ENCODE measurements at regions not wholly inside any gene's neighbourhood (a gene's known extent, or its start where the extent isn't known, plus 50 kb on each side); places are given as distances from the start of the nearest gene placed in this dataset.

- ChIA-PET CTCF (no interaction called here), POLR2A (no interaction called here)
- Mint-ChIP-seq H3K4me1 (no peaks in the 10 kb centered on the region), H3K9me3 (ENCODE audit: insufficient read depth) (no peaks in the 10 kb centered on the region), H3K4me3 (no peak overlapping the region), H3K27me3 (peaks cover 15% of the 10 kb centered on the region), H3K27ac (no peak overlapping the region)
- ATAC-seq (ENCODE audit: low read depth) (no peak), DNase-seq (no peak)
- Histone ChIP-seq H3K36me3 (replicated peaks in 1 of 2; ENCODE audit: control extremely low read depth in 1 of 2, control insufficient read depth in 1 of 2, extremely low read depth in 1 of 2, insufficient read depth in 2 of 2, low read length in 1 of 2) (no peaks in the 10 kb centered on the region), H4K20me1 (ENCODE audit: control insufficient read depth, insufficient read depth, low read length, poor library complexity, severe bottlenecking) (no peaks in the 10 kb centered on the region), H2AFZ (ENCODE audit: insufficient read depth, low read depth, low read length, poor library complexity, severe bottlenecking) (no peak overlapping the region), H3K79me2 (ENCODE audit: control insufficient read depth, insufficient read depth, low read length) (no peaks in the 10 kb centered on the region), H3K27me3 (replicated peaks in 1 of 4; ENCODE audit: control extremely low read depth in 1 of 4, control insufficient read depth in 3 of 4, insufficient read depth in 4 of 4, low read length in 3 of 4) (peaks cover 0 to 8% (median 2%) of the 10 kb centered on the region in 4 experiments), H3K27ac (ENCODE audit: low read length in 2 of 2) (no peak overlapping the region), H3K9me3 (ENCODE audit: control extremely low read depth in 1 of 3, control insufficient read depth in 2 of 3, insufficient read depth in 1 of 3, low read length in 2 of 3) (no peaks in the 10 kb centered on the region), H3K4me2 (replicated peaks; ENCODE audit: low read depth, low read length, poor library complexity, severe bottlenecking) (no peak overlapping the region), H3K4me1 (ENCODE audit: control insufficient read depth in 2 of 2, insufficient read depth in 2 of 2, low read length in 2 of 2) (no peaks in the 10 kb centered on the region), H3K4me3 (ENCODE audit: control extremely low read depth in 1 of 5, extremely low read depth in 1 of 5, insufficient read depth in 1 of 5, low read depth in 2 of 5, low read length in 4 of 5) (no peak overlapping the region), H3K9ac (ENCODE audit: low read length) (no peak overlapping the region)
- intact Hi-C loops (cut with micrococcal nuclease), result no loop called here
- no peak for TF ChIP-seq EZH2 (IDR thresholded peaks at IDR 0.05; ENCODE audit: borderline replicate concordance, insufficient read depth, low read depth, low read length, poor library complexity, severe bottlenecking)
- TF ChIP-seq CTCF (IDR thresholded peaks at IDR 0.05), result no peak
These were observed 340.9 kb downstream of the TRIB2 start for GRCh38 chr2:13057671-13058070.

GRCh38 chr2:13066676-13067075 lies 349.9 kb downstream of the TRIB2 start:
- no peak overlapping the region for H2AFZ ChIP-seq (ENCODE audit: insufficient read depth, low read depth, low read length, poor library complexity, severe bottlenecking)
- POLR2A ChIA-PET, result no interaction called here
- intact Hi-C loops (cut with micrococcal nuclease), result no loop called here
- peaks cover 0 to 10% (median 0%) of the 10 kb centered on the region in 4 experiments for H3K27me3 ChIP-seq (replicated peaks in 1 of 4; ENCODE audit: control extremely low read depth in 1 of 4, control insufficient read depth in 3 of 4, insufficient read depth in 4 of 4, low read length in 3 of 4)
- H3K79me2 ChIP-seq (ENCODE audit: control insufficient read depth, insufficient read depth, low read length), result no peaks in the 10 kb centered on the region
- H3K4me3 Mint-ChIP-seq, result no peak overlapping the region
- no peaks in the 10 kb centered on the region for H4K20me1 ChIP-seq (ENCODE audit: control insufficient read depth, insufficient read depth, low read length, poor library complexity, severe bottlenecking)
- CTCF ChIA-PET, result no interaction called here
- H3K4me2 ChIP-seq (replicated peaks; ENCODE audit: low read depth, low read length, poor library complexity, severe bottlenecking), result no peak overlapping the region
- TF ChIP-seq CTCF (IDR thresholded peaks at IDR 0.05) (no peak), EZH2 (IDR thresholded peaks at IDR 0.05; ENCODE audit: borderline replicate concordance, insufficient read depth, low read depth, low read length, poor library complexity, severe bottlenecking) (no peak)
- no peaks in the 10 kb centered on the region for H3K9me3 ChIP-seq (ENCODE audit: control extremely low read depth in 1 of 3, control insufficient read depth in 2 of 3, insufficient read depth in 1 of 3, low read length in 2 of 3)
- no peak overlapping the region for H3K27ac ChIP-seq (ENCODE audit: low read length in 2 of 2)
- no peaks in the 10 kb centered on the region for H3K9me3 Mint-ChIP-seq (ENCODE audit: insufficient read depth)
- no peak overlapping the region for H3K27ac Mint-ChIP-seq
- H3K4me1 ChIP-seq (ENCODE audit: control insufficient read depth in 2 of 2, insufficient read depth in 2 of 2, low read length in 2 of 2), result no peaks in the 10 kb centered on the region
- WGBS (ENCODE audit: insufficient coverage), result no CpG with 5 or more reads among the region's 1 CpG
- ATAC-seq (ENCODE audit: low read depth) (no peak), DNase-seq (no peak)
- H3K4me1 Mint-ChIP-seq, result no peaks in the 10 kb centered on the region
- no peak overlapping the region for H3K9ac ChIP-seq (ENCODE audit: low read length)
- no peaks in the 10 kb centered on the region for H3K36me3 ChIP-seq (replicated peaks in 1 of 2; ENCODE audit: control extremely low read depth in 1 of 2, control insufficient read depth in 1 of 2, extremely low read depth in 1 of 2, insufficient read depth in 2 of 2, low read length in 1 of 2)
- no peak overlapping the region for H3K4me3 ChIP-seq (ENCODE audit: control extremely low read depth in 1 of 5, extremely low read depth in 1 of 5, insufficient read depth in 1 of 5, low read depth in 2 of 5, low read length in 4 of 5)
- H3K27me3 Mint-ChIP-seq, result peaks cover 18% of the 10 kb centered on the region

Data from B cell (primary cell).